ENCODE measurements at regions not wholly inside any gene's neighbourhood (a gene's known extent, or its start where the extent isn't known, plus 50 kb on each side); places are given as distances from the start of the nearest gene placed in this dataset.

- Histone ChIP-seq H3K4me1 (no peaks in the 10 kb centered on the region), H3K36me3 (no peaks in the 10 kb centered on the region), H3K27me3 (no peaks in the 10 kb centered on the region), H3K9me3 (no peaks in the 10 kb centered on the region), H3K27ac (peak overlapping the region; percentile 69 to 85), H3K4me3 (no peak overlapping the region)
- DNase-seq (ENCODE audit: low spot score in 2 of 2): no peak
- intact Hi-C loops (cut with DNase I; ENCODE audit: low total_unique reads): no loop called here
- TF ChIP-seq POLR2AphosphoS5 (IDR thresholded peaks at IDR 0.05) (no peak), POLR2A (IDR thresholded peaks at IDR 0.05) (no peak), CTCF (IDR thresholded peaks at IDR 0.05) (no peak)
These were observed 176.4 kb downstream of the SOX4 start for GRCh38 chr6:21769968-21770367.

GRCh38 chr6:21771626-21772320, 178.2 kb downstream of the SOX4 start:
- Histone ChIP-seq H3K9me3 (no peaks in the 10 kb centered on the region), H3K4me3 (no peak overlapping the region), H3K4me1 (no peaks in the 10 kb centered on the region), H3K27me3 (no peaks in the 10 kb centered on the region), H3K27ac (no peak overlapping the region), H3K36me3 (no peaks in the 10 kb centered on the region)
- TF ChIP-seq POLR2AphosphoS5 (IDR thresholded peaks at IDR 0.05) (no peak), POLR2A (IDR thresholded peaks at IDR 0.05) (no peak), CTCF (IDR thresholded peaks at IDR 0.05) (no peak)
- intact Hi-C loops (cut with DNase I; ENCODE audit: low total_unique reads): no loop called here
- DNase-seq (ENCODE audit: low spot score in 2 of 2): no peak

GRCh38 chr6:21772477-21772876, 178.9 kb downstream of the SOX4 start:
- DNase-seq (ENCODE audit: low spot score in 2 of 2): no peak
- no peaks in the 10 kb centered on the region for H3K4me1 ChIP-seq
- TF ChIP-seq CTCF (IDR thresholded peaks at IDR 0.05): no peak
- TF ChIP-seq POLR2A (IDR thresholded peaks at IDR 0.05): no peak
- TF ChIP-seq POLR2AphosphoS5 (IDR thresholded peaks at IDR 0.05): no peak

GRCh38 chr6:21772884-21773575, 179.5 kb downstream of the SOX4 start:
- intact Hi-C loops (cut with DNase I; ENCODE audit: low total_unique reads): no loop called here
- no peaks in the 10 kb centered on the region for H3K27me3 ChIP-seq
- H3K4me3 ChIP-seq: no peak overlapping the region
- no peak overlapping the region for H3K27ac ChIP-seq
- TF ChIP-seq POLR2A (IDR thresholded peaks at IDR 0.05) (no peak), CTCF (IDR thresholded peaks at IDR 0.05) (no peak), POLR2AphosphoS5 (IDR thresholded peaks at IDR 0.05) (no peak)
- no peaks in the 10 kb centered on the region for H3K36me3 ChIP-seq
- no peaks in the 10 kb centered on the region for H3K4me1 ChIP-seq
- DNase-seq (ENCODE audit: low spot score in 2 of 2): no peak
- H3K9me3 ChIP-seq: no peaks in the 10 kb centered on the region

More at GRCh38 chr6:21772477-21772876, 178.9 kb downstream of the SOX4 start:
- Histone ChIP-seq H3K36me3 (no peaks in the 10 kb centered on the region), H3K4me3 (no peak overlapping the region), H3K27ac (no peak overlapping the region), H3K9me3 (no peaks in the 10 kb centered on the region), H3K27me3 (no peaks in the 10 kb centered on the region)
- intact Hi-C loops (cut with DNase I; ENCODE audit: low total_unique reads): no loop called here

- Histone ChIP-seq H3K27ac (no peak overlapping the region), H3K4me3 (no peak overlapping the region), H3K4me1 (no peaks in the 10 kb centered on the region), H3K9me3 (no peaks in the 10 kb centered on the region), H3K27me3 (no peaks in the 10 kb centered on the region), H3K36me3 (no peaks in the 10 kb centered on the region)
- intact Hi-C loops (cut with DNase I; ENCODE audit: low total_unique reads): no loop called here
- TF ChIP-seq POLR2AphosphoS5 (IDR thresholded peaks at IDR 0.05): no peak
- no peak for TF ChIP-seq POLR2A (IDR thresholded peaks at IDR 0.05)
- no peak for TF ChIP-seq CTCF (IDR thresholded peaks at IDR 0.05)
- DNase-seq (ENCODE audit: low spot score in 2 of 2): no peak
These were observed 180.0 kb downstream of the SOX4 start for GRCh38 chr6:21773576-21773968.

Measured in breast epithelium (tissue), 4 donors.